ENCODE measurements at regions not wholly inside any gene's neighbourhood (a gene's known extent, or its start where the extent isn't known, plus 50 kb on each side); places are given as distances from the start of the nearest gene placed in this dataset.
"Not testable (repeated sequence)": the region's sequence is repeated elsewhere in the genome, so short reads cannot be mapped to it uniquely, and the experiment has no call there.

DNA sequence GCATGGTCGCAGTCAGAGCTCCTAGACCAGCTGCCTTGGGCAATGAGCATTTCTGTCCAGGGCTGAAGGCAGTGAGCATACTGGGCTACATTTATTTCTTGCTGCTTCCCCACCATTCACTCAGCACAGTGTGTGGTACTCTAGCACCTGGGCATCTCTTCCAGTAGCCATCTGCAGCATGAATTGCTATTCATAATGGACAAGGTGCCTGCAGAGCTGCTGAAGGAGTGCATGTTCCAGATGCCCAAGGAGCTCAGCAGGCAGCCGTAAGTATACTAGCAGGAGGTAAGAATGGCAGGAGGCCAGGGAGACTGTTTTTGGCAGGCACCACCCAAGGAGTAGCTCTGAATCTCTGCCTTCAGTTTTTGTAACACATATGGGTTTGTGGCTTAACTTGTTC, 110.4 kb upstream of the RXFP1 start:
- Histone ChIP-seq H4K20me1 (ENCODE audit: insufficient read depth, poor library complexity, severe bottlenecking) (no peaks in the 10 kb centered on the region), H3K27ac (no peak overlapping the region), H3K36me3 (replicated peaks; ENCODE audit: insufficient read depth, low read depth) (no peaks in the 10 kb centered on the region), H3K4me1 (ENCODE audit: insufficient read depth) (no peaks in the 10 kb centered on the region), H3K27me3 (no peaks in the 10 kb centered on the region), H3K79me2 (no peaks in the 10 kb centered on the region), H3K4me3 (no peak overlapping the region), H3K9me3 (ENCODE audit: low read depth) (no peaks in the 10 kb centered on the region), H3K9me2 (replicated peaks; ENCODE audit: insufficient read depth) (no peaks in the 10 kb centered on the region), H2AFZ (no peak overlapping the region), H3K4me2 (no peak overlapping the region)
- 69% methylated on average over 2 of the region's 2 CpGs for WGBS (ENCODE audit: low lambda C conversion rate, missing lambda C conversion rate)
- no peak for DNase-seq (ENCODE audit: low spot score)
- TF ChIP-seq EZH2 (IDR thresholded peaks at IDR 0.05; ENCODE audit: borderline replicate concordance) (no peak), EZH2phosphoT487 (IDR thresholded peaks at IDR 0.05; ENCODE audit: low read depth, severe bottlenecking, unreplicated experiment) (no peak)
- TF ChIP-seq, protein P1, sequence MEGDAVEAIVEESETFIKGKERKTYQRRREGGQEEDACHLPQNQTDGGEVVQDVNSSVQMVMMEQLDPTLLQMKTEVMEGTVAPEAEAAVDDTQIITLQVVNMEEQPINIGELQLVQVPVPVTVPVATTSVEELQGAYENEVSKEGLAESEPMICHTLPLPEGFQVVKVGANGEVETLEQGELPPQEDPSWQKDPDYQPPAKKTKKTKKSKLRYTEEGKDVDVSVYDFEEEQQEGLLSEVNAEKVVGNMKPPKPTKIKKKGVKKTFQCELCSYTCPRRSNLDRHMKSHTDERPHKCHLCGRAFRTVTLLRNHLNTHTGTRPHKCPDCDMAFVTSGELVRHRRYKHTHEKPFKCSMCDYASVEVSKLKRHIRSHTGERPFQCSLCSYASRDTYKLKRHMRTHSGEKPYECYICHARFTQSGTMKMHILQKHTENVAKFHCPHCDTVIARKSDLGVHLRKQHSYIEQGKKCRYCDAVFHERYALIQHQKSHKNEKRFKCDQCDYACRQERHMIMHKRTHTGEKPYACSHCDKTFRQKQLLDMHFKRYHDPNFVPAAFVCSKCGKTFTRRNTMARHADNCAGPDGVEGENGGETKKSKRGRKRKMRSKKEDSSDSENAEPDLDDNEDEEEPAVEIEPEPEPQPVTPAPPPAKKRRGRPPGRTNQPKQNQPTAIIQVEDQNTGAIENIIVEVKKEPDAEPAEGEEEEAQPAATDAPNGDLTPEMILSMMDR (IDR thresholded peaks at IDR 0.05; ENCODE audit: poor library complexity): no peak

DNA sequence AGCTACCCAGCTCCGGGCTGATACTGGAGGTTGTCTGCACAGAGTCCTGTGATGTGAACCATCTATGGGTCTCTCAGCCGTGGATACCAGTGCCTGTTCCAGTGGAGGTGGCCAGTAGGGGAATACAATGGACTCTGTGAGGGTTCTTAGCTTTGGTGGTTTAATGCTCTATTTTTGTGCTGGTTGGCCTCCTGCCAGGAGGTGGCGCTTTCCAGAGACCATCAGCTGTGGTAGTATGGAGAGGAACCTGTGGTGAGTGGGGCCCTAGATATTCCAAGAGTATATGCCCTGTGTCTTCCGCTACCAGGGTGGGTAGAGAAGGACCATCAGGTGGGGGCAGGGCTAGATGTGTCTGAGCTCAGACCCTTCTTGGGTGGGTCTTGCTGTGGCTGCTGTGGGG, 103.0 kb upstream of the RXFP1 start:
- H3K9me2 ChIP-seq (replicated peaks; ENCODE audit: insufficient read depth); H3K4me3 ChIP-seq; H3K36me3 ChIP-seq (replicated peaks; ENCODE audit: insufficient read depth, low read depth); H2AFZ ChIP-seq; H3K4me1 ChIP-seq (ENCODE audit: insufficient read depth); H3K79me2 ChIP-seq; H3K9me3 ChIP-seq (ENCODE audit: low read depth); H3K27ac ChIP-seq; H3K4me2 ChIP-seq; DNase-seq (ENCODE audit: low spot score); H4K20me1 ChIP-seq (ENCODE audit: insufficient read depth, poor library complexity, severe bottlenecking); H3K27me3 ChIP-seq: not testable (repeated sequence)
- 93% methylated on average over 4 of the region's 4 CpGs for WGBS (ENCODE audit: low lambda C conversion rate, missing lambda C conversion rate)

DNA sequence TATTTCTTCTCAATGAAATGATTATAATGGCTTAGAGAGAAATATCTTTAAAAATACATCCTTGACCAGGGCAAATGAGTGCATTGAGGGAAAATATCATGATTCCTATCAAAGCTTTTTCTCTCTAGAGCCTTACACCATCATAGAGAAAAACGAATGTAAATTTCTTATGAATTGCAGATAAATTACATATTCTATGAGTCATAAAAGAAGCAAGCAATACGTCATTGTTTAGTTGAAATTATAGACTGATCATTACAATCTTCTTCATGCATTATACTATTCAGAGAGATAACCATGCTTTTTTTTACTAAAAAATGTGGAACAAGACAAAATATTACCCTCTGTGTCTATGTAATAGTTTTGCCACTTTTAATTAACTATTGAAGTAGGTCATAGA, 100.9 kb upstream of the RXFP1 start:
- TF ChIP-seq EZH2phosphoT487 (IDR thresholded peaks at IDR 0.05; ENCODE audit: low read depth, severe bottlenecking, unreplicated experiment): no peak
- TF ChIP-seq EZH2 (IDR thresholded peaks at IDR 0.05; ENCODE audit: borderline replicate concordance): no peak
- TF ChIP-seq, protein P1 (IDR thresholded peaks at IDR 0.05; ENCODE audit: poor library complexity): no peak

DNA sequence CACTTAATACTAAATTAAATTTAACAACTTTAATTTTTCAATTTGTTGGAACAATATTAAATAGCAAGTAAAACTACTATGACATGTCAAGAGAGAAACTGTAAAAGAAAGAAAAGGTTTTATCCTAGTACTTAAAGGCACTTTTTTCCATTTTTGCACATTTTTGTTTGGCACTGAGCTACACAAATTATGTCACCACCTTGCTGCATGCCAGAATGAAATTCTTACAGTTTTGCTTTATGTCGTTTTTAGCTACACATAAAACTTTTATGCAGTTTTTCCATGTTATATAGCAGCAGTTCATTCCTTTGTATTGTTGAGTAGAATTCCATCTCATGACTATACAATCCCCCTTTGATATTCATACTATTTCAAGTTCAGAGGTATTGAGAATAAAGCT, 99.1 kb upstream of the RXFP1 start:
- Histone ChIP-seq H3K9me3 (ENCODE audit: low read depth) (no peaks in the 10 kb centered on the region), H3K4me2 (no peak overlapping the region), H4K20me1 (ENCODE audit: insufficient read depth, poor library complexity, severe bottlenecking) (no peaks in the 10 kb centered on the region), H3K4me1 (ENCODE audit: insufficient read depth) (no peaks in the 10 kb centered on the region), H3K27ac (no peak overlapping the region), H3K79me2 (no peaks in the 10 kb centered on the region), H3K9me2 (replicated peaks; ENCODE audit: insufficient read depth) (no peaks in the 10 kb centered on the region), H3K27me3 (no peaks in the 10 kb centered on the region), H3K4me3 (no peak overlapping the region), H3K36me3 (replicated peaks; ENCODE audit: insufficient read depth, low read depth) (no peaks in the 10 kb centered on the region), H2AFZ (no peak overlapping the region)
- 42% methylated on average over 1 of the region's 1 CpG for whole genome bisulfite sequencing (ENCODE audit: low lambda C conversion rate, missing lambda C conversion rate)
- TF ChIP-seq EZH2phosphoT487 (IDR thresholded peaks at IDR 0.05; ENCODE audit: low read depth, severe bottlenecking, unreplicated experiment): no peak
- TF ChIP-seq, protein P1 (IDR thresholded peaks at IDR 0.05; ENCODE audit: poor library complexity): no peak
- no peak for TF ChIP-seq EZH2 (IDR thresholded peaks at IDR 0.05; ENCODE audit: borderline replicate concordance)
- no peak for DNase-seq (ENCODE audit: low spot score)

More for the DNA sequence above, 100.9 kb upstream of the RXFP1 start:
- 60% methylated on average over 2 of the region's 2 CpGs for WGBS (ENCODE audit: low lambda C conversion rate, missing lambda C conversion rate)
- Histone ChIP-seq H3K9me3 (ENCODE audit: low read depth) (no peaks in the 10 kb centered on the region), H2AFZ (no peak overlapping the region), H3K4me1 (ENCODE audit: insufficient read depth) (no peaks in the 10 kb centered on the region), H3K27ac (no peak overlapping the region), H3K27me3 (no peaks in the 10 kb centered on the region), H3K9me2 (replicated peaks; ENCODE audit: insufficient read depth) (no peaks in the 10 kb centered on the region), H3K36me3 (replicated peaks; ENCODE audit: insufficient read depth, low read depth) (no peaks in the 10 kb centered on the region), H4K20me1 (ENCODE audit: insufficient read depth, poor library complexity, severe bottlenecking) (no peaks in the 10 kb centered on the region), H3K4me2 (no peak overlapping the region), H3K79me2 (no peaks in the 10 kb centered on the region), H3K4me3 (no peak overlapping the region)
- DNase-seq (ENCODE audit: low spot score): no peak
